NB4 (cell line): ENCODE measurements at regions not wholly inside any gene's neighbourhood (a gene's known extent, or its start where the extent isn't known, plus 50 kb on each side); places are given as distances from the start of the nearest gene placed in this dataset.

ENCODE experiments used
- DNase-seq: peaks from one replicate; pipeline ENCODE4 v3.0.0; 2010; ENCODE audit warnings: low read depth
- H3K4me3 ChIP-seq: one replicate; pipeline ENCODE4 v1.5.1; 2011; ENCODE audit warnings: mild to moderate bottlenecking, low read depth, low read length, moderate library complexity
- MAX ChIP-seq: IDR thresholded peaks from 2 replicates; pipeline ENCODE4 v1.6.1; 2011; ENCODE audit warnings: low read depth, low read length
- MYC ChIP-seq: IDR thresholded peaks from 2 replicates; pipeline ENCODE4 v1.6.1; 2011; ENCODE audit warnings: low read depth, low read length
- POLR2A ChIP-seq: IDR thresholded peaks from 2 replicates; pipeline ENCODE4 v1.6.1; 2011; ENCODE audit warnings: mild to moderate bottlenecking; ENCODE audit not compliant: insufficient read length; ENCODE audit errors: extremely low read depth
- TF ChIP-seq, protein P1 (sequence below): IDR thresholded peaks from one replicate; pipeline ENCODE4 v1.5.1; 2012; ENCODE audit warnings: low read depth, low read length

GRCh38 chr5:88394536-88395175 lies 126.0 kb upstream of the TMEM161B start:
- H3K4me3 ChIP-seq = no peak overlapping the region
- TF ChIP-seq POLR2A (no peak), MYC (no peak), MAX (no peak)
- TF ChIP-seq, protein P1, sequence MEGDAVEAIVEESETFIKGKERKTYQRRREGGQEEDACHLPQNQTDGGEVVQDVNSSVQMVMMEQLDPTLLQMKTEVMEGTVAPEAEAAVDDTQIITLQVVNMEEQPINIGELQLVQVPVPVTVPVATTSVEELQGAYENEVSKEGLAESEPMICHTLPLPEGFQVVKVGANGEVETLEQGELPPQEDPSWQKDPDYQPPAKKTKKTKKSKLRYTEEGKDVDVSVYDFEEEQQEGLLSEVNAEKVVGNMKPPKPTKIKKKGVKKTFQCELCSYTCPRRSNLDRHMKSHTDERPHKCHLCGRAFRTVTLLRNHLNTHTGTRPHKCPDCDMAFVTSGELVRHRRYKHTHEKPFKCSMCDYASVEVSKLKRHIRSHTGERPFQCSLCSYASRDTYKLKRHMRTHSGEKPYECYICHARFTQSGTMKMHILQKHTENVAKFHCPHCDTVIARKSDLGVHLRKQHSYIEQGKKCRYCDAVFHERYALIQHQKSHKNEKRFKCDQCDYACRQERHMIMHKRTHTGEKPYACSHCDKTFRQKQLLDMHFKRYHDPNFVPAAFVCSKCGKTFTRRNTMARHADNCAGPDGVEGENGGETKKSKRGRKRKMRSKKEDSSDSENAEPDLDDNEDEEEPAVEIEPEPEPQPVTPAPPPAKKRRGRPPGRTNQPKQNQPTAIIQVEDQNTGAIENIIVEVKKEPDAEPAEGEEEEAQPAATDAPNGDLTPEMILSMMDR = no peak
- no peak for DNase-seq

DNA sequence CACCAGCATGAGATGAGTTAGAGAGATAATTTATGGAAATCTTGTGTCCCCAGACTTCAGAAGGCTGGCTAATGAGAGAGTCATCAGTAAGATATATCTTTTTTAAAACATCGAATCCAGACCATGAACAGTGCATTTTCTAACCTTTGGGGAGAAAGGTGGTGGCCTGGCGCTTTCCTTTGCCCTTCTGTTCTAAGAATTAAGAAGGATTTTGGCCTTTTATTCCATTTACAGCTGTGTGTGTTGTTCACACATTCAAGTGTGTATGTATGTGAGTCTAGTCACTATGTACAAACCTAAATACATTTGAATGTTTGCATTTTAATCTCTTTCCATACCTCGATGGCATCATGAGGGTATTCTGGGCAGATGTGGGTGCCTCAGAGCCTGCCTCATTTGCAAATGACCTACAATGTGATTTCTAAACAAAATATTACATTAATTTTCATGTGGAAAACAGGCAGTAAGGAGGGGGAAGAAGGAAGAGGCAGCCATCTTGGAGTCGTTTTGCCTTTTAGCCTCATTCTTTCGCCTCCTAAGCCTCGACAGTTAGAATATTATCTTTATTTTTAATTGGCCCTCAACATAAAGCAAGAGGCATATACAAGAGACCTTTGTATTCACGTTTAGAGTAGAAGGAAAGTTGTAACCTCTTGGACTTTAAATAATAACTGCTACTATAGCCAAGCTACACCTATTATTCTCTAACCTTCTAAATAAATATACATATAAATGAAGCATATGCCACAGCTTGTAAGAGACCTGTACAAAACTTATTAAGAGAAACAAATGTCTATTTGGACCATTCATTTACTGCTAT lies 125.3 kb upstream of the TMEM161B start:
- no peak for DNase-seq
- TF ChIP-seq, protein P1 = no peak
- no peak for TF ChIP-seq MAX
- TF ChIP-seq MYC = no peak
- TF ChIP-seq POLR2A = no peak
- H3K4me3 ChIP-seq = no peak overlapping the region

GRCh38 chr5:88393042-88393441 lies 124.4 kb upstream of the TMEM161B start:
- DNase-seq = no peak
- TF ChIP-seq MAX (no peak), MYC (no peak), POLR2A (no peak)
- TF ChIP-seq, protein P1 = no peak
- no peak overlapping the region for H3K4me3 ChIP-seq

DNA sequence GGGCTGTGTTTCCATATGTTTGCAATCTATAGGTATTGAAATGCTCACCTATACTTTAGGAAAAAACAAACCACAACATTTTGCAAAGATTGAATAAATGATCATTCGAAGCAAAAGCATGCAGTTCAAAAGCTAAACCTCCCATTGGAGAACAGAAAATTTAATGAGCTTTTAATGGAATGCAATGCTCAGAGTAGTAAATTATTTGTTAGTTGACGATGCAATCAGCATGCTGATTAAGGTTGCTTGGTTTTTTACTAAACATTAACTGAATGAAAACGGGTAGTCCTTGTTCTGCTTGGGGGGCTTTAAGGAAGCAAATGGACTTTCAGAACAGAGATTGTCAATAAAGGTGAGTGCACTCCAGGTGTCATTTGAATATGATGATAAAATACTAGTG lies 123.3 kb upstream of the TMEM161B start:
- DNase-seq = no peak

GRCh38 chr5:88391116-88391515 lies 122.5 kb upstream of the TMEM161B start:
- no peak for TF ChIP-seq MAX
- TF ChIP-seq POLR2A = no peak
- TF ChIP-seq MYC = no peak
- TF ChIP-seq, protein P1 = no peak
- no peak for DNase-seq
- no peak overlapping the region for H3K4me3 ChIP-seq

More for the DNA sequence above, 123.3 kb upstream of the TMEM161B start:
- no peak overlapping the region for H3K4me3 ChIP-seq
- TF ChIP-seq MYC = no peak

GRCh38 chr5:88390481-88390880 lies 121.8 kb upstream of the TMEM161B start:
- TF ChIP-seq MAX (no peak), MYC (no peak), POLR2A (no peak)
- TF ChIP-seq, protein P1 = no peak
- H3K4me3 ChIP-seq = no peak overlapping the region

More at GRCh38 chr5:88390481-88390880, 121.8 kb upstream of the TMEM161B start:
- DNase-seq = no peak
